ENCODE measurements at regions not wholly inside any gene's neighbourhood (a gene's known extent, or its start where the extent isn't known, plus 50 kb on each side); places are given as distances from the start of the nearest gene placed in this dataset.

DNA sequence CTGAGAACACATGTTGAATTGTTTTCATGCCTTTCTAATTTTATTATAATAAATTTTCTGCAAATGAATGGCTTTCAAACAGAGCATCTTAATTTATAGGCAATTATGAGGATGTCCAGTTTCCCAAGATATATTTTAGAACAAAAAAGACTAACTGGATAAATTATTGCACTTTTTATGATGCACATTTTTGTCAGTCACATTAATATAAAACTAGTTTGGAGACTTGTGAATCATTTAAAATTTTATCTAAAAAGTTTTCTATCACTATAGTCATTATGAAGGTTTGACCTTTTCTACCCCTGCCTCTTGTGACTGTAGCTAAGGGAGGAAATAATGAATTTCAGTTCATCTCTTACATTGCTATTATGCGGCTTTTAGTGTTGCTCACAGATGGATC, 393.8 kb downstream of the TAF11L14 start:
- no peaks in the 10 kb centered on the region for H3K36me3 Mint-ChIP-seq (ENCODE audit: insufficient read depth, unreplicated experiment)
- intact Hi-C loops (cut with micrococcal nuclease; ENCODE audit: unreplicated experiment), result no loop called here
- Histone ChIP-seq H3K4me3 (ENCODE audit: low read depth, low read length) (no peak overlapping the region), H3K4me1 (no peaks in the 10 kb centered on the region), H3K9me3 (no peaks in the 10 kb centered on the region), H3K36me3 (ENCODE audit: control insufficient read depth, insufficient read depth, low read length) (no peaks in the 10 kb centered on the region), H3K27me3 (replicated peaks; ENCODE audit: control insufficient read depth, insufficient read depth, low read length) (no peaks in the 10 kb centered on the region)
- no peak overlapping the region for H3K4me3 Mint-ChIP-seq (ENCODE audit: unreplicated experiment)
- TF ChIP-seq, protein P1, sequence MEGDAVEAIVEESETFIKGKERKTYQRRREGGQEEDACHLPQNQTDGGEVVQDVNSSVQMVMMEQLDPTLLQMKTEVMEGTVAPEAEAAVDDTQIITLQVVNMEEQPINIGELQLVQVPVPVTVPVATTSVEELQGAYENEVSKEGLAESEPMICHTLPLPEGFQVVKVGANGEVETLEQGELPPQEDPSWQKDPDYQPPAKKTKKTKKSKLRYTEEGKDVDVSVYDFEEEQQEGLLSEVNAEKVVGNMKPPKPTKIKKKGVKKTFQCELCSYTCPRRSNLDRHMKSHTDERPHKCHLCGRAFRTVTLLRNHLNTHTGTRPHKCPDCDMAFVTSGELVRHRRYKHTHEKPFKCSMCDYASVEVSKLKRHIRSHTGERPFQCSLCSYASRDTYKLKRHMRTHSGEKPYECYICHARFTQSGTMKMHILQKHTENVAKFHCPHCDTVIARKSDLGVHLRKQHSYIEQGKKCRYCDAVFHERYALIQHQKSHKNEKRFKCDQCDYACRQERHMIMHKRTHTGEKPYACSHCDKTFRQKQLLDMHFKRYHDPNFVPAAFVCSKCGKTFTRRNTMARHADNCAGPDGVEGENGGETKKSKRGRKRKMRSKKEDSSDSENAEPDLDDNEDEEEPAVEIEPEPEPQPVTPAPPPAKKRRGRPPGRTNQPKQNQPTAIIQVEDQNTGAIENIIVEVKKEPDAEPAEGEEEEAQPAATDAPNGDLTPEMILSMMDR (IDR thresholded peaks at IDR 0.05; ENCODE audit: insufficient read depth in 1 of 2, low read depth in 1 of 2, low read length in 1 of 2, severe bottlenecking in 1 of 2, unreplicated experiment in 1 of 2), result no peak
- no TSS peak for BruUV-seq (replicated peaks)
- POLR2A ChIA-PET, result no interaction called here
- no peak for DNase-seq
- no peaks in the 10 kb centered on the region for H3K27me3 Mint-ChIP-seq (ENCODE audit: insufficient read depth, unreplicated experiment)
- H3K9me3 Mint-ChIP-seq (ENCODE audit: unreplicated experiment), result no peaks in the 10 kb centered on the region
- CTCF ChIA-PET, result no interaction called here
- H3K27ac Mint-ChIP-seq (ENCODE audit: unreplicated experiment), result no peak overlapping the region
- H3K4me1 Mint-ChIP-seq (ENCODE audit: low read depth, unreplicated experiment), result no peaks in the 10 kb centered on the region

DNA sequence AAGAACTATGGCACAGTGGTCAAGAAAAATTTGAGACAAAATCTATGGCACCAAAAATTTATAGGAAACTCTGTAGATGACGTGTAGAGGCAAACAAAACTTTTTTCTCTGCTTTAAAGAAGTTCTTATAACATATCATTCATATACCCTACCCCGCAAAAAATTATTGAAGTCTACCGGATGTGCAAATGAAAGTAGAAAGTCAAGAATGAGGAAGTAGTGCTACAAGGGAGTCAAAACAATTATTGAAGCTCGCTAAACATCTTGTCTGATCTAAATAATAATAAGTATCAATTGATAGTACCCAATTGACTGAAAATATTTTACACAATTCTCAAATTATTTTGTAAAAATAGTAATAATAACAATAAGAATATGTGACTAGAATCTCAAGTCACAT, 398.5 kb downstream of the TAF11L14 start:
- Mint-ChIP-seq H3K4me3 (ENCODE audit: unreplicated experiment) (no peak overlapping the region), H3K36me3 (ENCODE audit: insufficient read depth, unreplicated experiment) (no peaks in the 10 kb centered on the region), H3K4me1 (ENCODE audit: low read depth, unreplicated experiment) (no peaks in the 10 kb centered on the region), H3K9me3 (ENCODE audit: unreplicated experiment) (no peaks in the 10 kb centered on the region), H3K27me3 (ENCODE audit: insufficient read depth, unreplicated experiment) (no peaks in the 10 kb centered on the region), H3K27ac (ENCODE audit: unreplicated experiment) (no peak overlapping the region)
- Histone ChIP-seq H3K27me3 (replicated peaks; ENCODE audit: control insufficient read depth, insufficient read depth, low read length) (no peaks in the 10 kb centered on the region), H3K4me1 (no peaks in the 10 kb centered on the region), H3K36me3 (ENCODE audit: control insufficient read depth, insufficient read depth, low read length) (no peaks in the 10 kb centered on the region), H3K9me3 (no peaks in the 10 kb centered on the region), H3K4me3 (ENCODE audit: low read depth, low read length) (no peak overlapping the region)
- DNase-seq, result no peak
- intact Hi-C loops (cut with micrococcal nuclease; ENCODE audit: unreplicated experiment), result no loop called here
- CTCF ChIA-PET, result no interaction called here
- POLR2A ChIA-PET, result no interaction called here
- BruUV-seq (replicated peaks), result no TSS peak
- TF ChIP-seq, protein P1 (IDR thresholded peaks at IDR 0.05; ENCODE audit: insufficient read depth in 1 of 2, low read depth in 1 of 2, low read length in 1 of 2, severe bottlenecking in 1 of 2, unreplicated experiment in 1 of 2), result no peak

DNA sequence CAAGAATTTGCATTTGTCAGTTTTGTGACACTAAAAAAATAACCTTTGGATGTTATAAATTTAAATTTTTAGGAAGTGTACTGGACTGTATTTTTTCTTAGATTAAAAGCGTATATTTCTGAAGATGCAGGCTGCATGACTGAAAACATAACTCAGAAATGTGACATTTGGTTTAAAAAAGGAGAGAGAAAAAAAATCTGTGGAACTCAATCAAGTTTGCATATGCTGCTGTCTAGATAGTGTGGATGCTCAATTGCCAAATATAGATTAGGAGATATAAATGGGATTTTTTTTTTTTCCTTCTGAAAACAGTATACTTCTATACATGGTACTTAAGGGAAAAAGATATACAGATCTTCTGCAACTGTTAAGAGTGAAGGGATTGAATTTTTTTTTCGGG, 402.3 kb downstream of the TAF11L14 start:
- no peaks in the 10 kb centered on the region for H3K36me3 Mint-ChIP-seq (ENCODE audit: insufficient read depth, unreplicated experiment)
- ChIA-PET POLR2A (no interaction called here), CTCF (no interaction called here)
- no TSS peak for BruUV-seq (replicated peaks)
- H3K27ac Mint-ChIP-seq (ENCODE audit: unreplicated experiment), result no peak overlapping the region
- H3K4me3 ChIP-seq (ENCODE audit: low read depth, low read length), result no peak overlapping the region
- TF ChIP-seq, protein P1 (IDR thresholded peaks at IDR 0.05; ENCODE audit: insufficient read depth in 1 of 2, low read depth in 1 of 2, low read length in 1 of 2, severe bottlenecking in 1 of 2, unreplicated experiment in 1 of 2), result no peak
- H3K4me1 Mint-ChIP-seq (ENCODE audit: low read depth, unreplicated experiment), result no peaks in the 10 kb centered on the region
- H3K4me1 ChIP-seq, result no peaks in the 10 kb centered on the region
- no peaks in the 10 kb centered on the region for H3K9me3 Mint-ChIP-seq (ENCODE audit: unreplicated experiment)
- no peak overlapping the region for H3K4me3 Mint-ChIP-seq (ENCODE audit: unreplicated experiment)
- H3K36me3 ChIP-seq (ENCODE audit: control insufficient read depth, insufficient read depth, low read length), result no peaks in the 10 kb centered on the region
- no peaks in the 10 kb centered on the region for H3K27me3 Mint-ChIP-seq (ENCODE audit: insufficient read depth, unreplicated experiment)
- no peaks in the 10 kb centered on the region for H3K9me3 ChIP-seq
- intact Hi-C loops (cut with micrococcal nuclease; ENCODE audit: unreplicated experiment), result no loop called here
- no peaks in the 10 kb centered on the region for H3K27me3 ChIP-seq (replicated peaks; ENCODE audit: control insufficient read depth, insufficient read depth, low read length)
- no peak for DNase-seq
